Muscle layer of duodenum (tissue), 2 donors: ENCODE measurements at regions not wholly inside any gene's neighbourhood (a gene's known extent, or its start where the extent isn't known, plus 50 kb on each side); places are given as distances from the start of the nearest gene placed in this dataset.
"Not testable (repeated sequence)": the region's sequence is repeated elsewhere in the genome, so short reads cannot be mapped to it uniquely, and the experiment has no call there.

Source experiments
- H3K27ac ChIP-seq: one replicate; pipeline ENCODE4 v1.7.0; 2013; ENCODE audit warnings: mild to moderate bottlenecking, low read length
- H3K27me3 ChIP-seq: one replicate; pipeline ENCODE4 v1.7.0; 2013; ENCODE audit warnings: low read depth, mild to moderate bottlenecking, control low read depth, low read length
- H3K36me3 ChIP-seq, 2 donors: one replicate each; pipeline ENCODE4 v1.7.0; 2013; ENCODE audit warnings: low read length in 2 of 2, control low read depth in 1 of 2, mild to moderate bottlenecking in 1 of 2; ENCODE audit not compliant: insufficient read depth in 2 of 2, control insufficient read depth in 1 of 2
- H3K4me1 ChIP-seq, 2 donors: one replicate each; pipeline ENCODE4 v1.7.0; 2013; ENCODE audit warnings: low read length in 2 of 2, mild to moderate bottlenecking in 2 of 2, control low read depth in 1 of 2, moderate library complexity in 1 of 2; ENCODE audit not compliant: insufficient read depth in 2 of 2, control insufficient read depth in 1 of 2
- H3K4me3 ChIP-seq, 2 donors: one replicate each; pipeline ENCODE4 v1.7.0; 2013; ENCODE audit warnings: low read length in 2 of 2, low read depth in 1 of 2, mild to moderate bottlenecking in 1 of 2
- H3K9me3 ChIP-seq, 2 donors: one replicate each; pipeline ENCODE4 v1.7.0; 2013; ENCODE audit warnings: low read length in 2 of 2, control low read depth in 1 of 2, mild to moderate bottlenecking in 1 of 2; ENCODE audit not compliant: control insufficient read depth in 1 of 2
- donor health status: healthy.

DNA sequence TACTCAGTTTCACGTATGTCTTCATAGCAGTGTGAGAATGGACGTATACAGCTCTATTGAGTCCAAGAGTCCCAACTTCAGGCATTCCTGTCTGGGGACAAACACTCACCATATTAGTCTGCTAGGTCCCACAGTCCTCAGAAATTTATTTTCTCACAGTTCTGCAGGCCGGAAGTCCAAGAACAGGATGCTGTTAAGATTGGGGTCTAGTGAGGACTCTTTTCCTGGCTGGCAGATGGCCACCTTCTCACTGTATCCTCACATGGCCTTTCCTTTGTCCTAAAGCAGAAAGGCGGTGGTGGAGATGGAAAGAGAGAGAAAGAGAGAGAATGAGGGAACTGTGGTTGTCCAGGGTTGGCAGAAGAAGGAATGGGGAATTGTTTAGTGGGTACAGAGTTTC, 82.0 kb upstream of the PRKX start:
- H3K4me3 ChIP-seq, H3K27me3 ChIP-seq, H3K36me3 ChIP-seq, H3K27ac ChIP-seq, H3K9me3 ChIP-seq, H3K4me1 ChIP-seq: not testable (repeated sequence)

DNA sequence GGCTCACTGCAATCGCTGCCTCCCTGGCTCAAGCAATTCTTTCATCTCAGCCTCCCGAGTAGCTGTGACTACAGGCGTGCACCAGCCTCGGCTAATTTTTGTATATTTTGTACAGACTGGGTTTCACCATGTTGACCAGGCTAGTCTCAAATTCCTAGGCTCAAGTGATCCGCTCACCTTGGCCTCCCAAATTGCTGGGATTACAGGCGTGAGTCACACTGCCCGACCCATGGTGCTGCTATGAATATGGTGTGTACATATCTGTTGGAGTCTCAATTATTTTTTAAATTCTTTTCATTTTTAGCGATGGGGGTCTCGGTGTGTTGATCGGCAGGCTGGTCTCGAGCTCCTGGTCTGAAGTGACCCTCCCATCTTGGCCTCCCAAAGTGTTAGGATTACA, 78.0 kb upstream of the PRKX start:
- no peak overlapping the region for H3K4me3 ChIP-seq
- no peaks in the 10 kb centered on the region for H3K27me3 ChIP-seq
- no peaks in the 10 kb centered on the region for H3K36me3 ChIP-seq
- no peaks in the 10 kb centered on the region for H3K9me3 ChIP-seq
- H3K27ac ChIP-seq: no peak overlapping the region
- H3K4me1 ChIP-seq: no peaks in the 10 kb centered on the region

DNA sequence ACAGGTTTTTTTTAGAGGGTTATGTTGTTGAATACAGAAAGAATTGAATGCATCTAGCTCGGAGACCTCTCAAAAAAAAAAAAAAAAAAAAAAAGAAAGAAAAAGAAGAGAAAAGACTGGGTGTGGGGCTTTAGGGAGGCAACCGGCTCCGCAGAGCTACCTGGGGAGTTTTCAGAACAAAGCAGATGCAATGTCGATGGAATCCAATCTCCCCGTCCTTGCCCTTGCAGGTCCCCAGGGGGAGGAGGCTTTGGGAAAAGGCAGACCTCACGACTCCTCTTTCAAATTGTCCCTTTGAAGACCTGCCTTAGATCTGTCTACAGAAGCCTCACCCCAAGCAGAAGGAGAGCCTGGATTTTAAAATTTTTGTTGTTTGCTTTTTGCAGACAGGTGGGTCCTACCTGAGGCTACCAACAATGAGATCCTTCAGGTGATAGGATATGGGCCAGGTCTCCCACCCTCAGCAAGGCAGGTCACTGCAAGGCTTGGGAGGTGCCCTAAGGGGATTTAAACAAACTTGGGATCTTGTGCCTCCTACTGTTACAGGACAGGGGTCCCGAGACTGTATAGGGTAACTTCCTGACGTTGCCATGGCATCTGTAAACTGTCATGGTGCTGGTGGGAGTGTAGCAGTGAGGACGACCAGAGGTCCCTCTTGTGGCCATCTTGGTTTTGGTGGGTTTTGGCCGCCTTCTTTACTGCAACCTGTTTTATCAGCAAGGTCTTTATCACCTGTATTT, 75.2 kb upstream of the PRKX start:
- no peak overlapping the region for H3K27ac ChIP-seq
- H3K4me1 ChIP-seq: no peaks in the 10 kb centered on the region
- H3K4me3 ChIP-seq: no peak overlapping the region
- H3K36me3 ChIP-seq: no peaks in the 10 kb centered on the region
- no peaks in the 10 kb centered on the region for H3K9me3 ChIP-seq
- no peaks in the 10 kb centered on the region for H3K27me3 ChIP-seq

DNA sequence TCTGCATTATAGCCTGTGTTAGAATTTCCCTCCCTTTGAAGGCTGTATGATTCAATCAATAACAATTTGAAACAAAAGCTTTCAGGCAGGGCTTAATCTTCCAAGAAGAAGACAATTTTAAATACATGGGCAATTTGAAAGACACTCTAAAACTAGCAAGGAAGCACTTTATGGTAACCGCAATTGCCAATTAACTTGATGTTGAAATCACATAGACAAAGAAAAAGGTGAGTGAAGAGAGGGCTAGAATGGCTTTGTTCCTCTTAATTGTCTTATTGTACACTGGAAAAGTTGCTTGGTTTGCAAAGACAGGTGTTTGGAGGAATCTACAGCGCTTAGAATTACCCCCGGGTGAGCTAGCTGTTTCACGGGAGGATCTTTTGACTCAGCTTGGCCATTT, 74.4 kb upstream of the PRKX start:
- no peaks in the 10 kb centered on the region for H3K4me1 ChIP-seq
- H3K9me3 ChIP-seq: no peaks in the 10 kb centered on the region
- H3K27me3 ChIP-seq: no peaks in the 10 kb centered on the region
- no peak overlapping the region for H3K27ac ChIP-seq
- H3K4me3 ChIP-seq: no peak overlapping the region
- no peaks in the 10 kb centered on the region for H3K36me3 ChIP-seq

DNA sequence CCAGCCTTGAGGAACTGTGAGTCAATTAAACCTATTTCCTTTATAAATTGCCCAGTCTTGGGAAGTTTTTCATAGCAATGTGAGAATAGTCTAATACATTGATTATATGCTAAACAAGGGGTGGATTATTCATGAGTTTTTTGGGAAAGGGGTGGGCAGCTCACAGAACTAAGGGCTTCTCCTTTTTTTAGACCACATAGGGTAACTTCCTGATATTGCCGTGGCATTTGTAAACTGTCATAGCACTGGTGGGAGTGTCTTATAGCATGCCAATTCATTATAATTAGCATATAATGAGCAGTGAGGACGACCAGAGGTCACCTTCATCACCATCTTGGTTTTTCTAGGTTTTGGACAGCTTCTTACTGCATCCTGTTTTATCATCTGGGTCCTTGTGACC, 72.4 kb upstream of the PRKX start:
- H3K27ac ChIP-seq, H3K27me3 ChIP-seq, H3K9me3 ChIP-seq, H3K4me1 ChIP-seq, H3K4me3 ChIP-seq, H3K36me3 ChIP-seq: not testable (repeated sequence)

DNA sequence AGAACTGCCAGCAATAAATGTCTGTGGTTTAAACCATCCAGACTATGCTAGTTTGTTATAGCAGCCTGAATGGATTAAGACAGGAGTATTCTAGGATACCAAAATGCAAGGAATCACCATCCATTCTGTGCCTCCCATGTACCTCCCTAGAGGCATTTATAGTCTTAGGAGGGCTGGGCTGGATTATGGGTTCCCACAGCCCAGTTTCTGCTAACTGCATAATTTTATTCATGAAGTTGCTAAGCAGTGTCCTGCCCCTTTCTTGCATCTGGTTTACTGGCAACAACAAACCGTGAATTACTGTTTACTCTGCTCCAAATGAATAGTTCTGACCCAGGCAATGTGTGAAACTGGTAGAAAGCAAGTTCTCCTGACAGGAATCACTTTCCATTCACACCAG, 67.1 kb upstream of the PRKX start:
- H3K27ac ChIP-seq: no peak overlapping the region
- H3K36me3 ChIP-seq: no peaks in the 10 kb centered on the region
- H3K9me3 ChIP-seq: peaks cover 0 to 2% of the 10 kb centered on the region in 2 donors
- H3K4me1 ChIP-seq: no peaks in the 10 kb centered on the region
- no peak overlapping the region for H3K4me3 ChIP-seq
- no peaks in the 10 kb centered on the region for H3K27me3 ChIP-seq

DNA sequence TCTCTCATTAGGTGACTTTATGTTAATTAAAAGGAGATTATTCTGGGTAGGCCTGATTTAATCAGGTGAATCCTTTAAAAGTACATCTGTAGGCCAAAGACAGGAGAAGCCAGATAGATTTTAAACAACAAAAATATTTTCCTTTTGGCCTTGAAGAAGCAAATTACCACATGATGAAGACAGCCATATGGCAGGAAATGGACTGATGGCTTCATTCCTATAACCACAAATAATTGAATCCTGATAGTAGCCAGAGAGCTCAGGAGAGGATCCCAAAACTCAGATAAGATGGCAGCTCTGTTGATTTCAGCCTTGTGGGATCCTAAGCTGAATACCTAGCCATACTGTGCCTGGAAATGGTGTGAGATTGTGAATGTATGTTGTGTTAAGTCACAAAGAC, 66.1 kb upstream of the PRKX start:
- no peaks in the 10 kb centered on the region for H3K27me3 ChIP-seq
- H3K27ac ChIP-seq: no peak overlapping the region
- H3K36me3 ChIP-seq: no peaks in the 10 kb centered on the region
- no peak overlapping the region for H3K4me3 ChIP-seq
- no peaks in the 10 kb centered on the region for H3K4me1 ChIP-seq
- peaks cover 0 to 2% of the 10 kb centered on the region in 2 donors for H3K9me3 ChIP-seq

DNA sequence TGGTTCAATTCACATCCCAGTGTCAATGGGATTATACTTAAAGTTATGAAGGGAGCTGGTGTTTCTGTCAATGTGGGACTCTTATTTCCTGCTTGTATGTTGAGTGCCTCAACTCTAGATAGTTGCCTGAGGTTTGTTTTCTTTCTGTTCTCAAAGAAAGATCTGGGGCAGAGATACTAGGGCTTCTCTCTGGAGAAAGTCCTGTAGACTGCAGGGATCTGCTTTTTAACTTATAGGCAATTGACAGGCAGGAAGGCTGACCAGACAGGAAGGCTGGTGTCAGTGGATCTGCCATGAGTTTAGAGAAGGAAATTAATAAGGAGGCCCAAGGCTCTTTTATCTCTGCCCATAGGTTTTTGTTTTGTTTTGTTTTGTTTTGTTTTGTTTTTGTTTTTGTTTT, 64.0 kb upstream of the PRKX start:
- Histone ChIP-seq H3K9me3 (peaks cover 0 to under 1% of the 10 kb centered on the region in 2 donors), H3K36me3 (no peaks in the 10 kb centered on the region), H3K4me3 (no peak overlapping the region), H3K27ac (no peak overlapping the region), H3K27me3 (no peaks in the 10 kb centered on the region), H3K4me1 (no peaks in the 10 kb centered on the region)

DNA sequence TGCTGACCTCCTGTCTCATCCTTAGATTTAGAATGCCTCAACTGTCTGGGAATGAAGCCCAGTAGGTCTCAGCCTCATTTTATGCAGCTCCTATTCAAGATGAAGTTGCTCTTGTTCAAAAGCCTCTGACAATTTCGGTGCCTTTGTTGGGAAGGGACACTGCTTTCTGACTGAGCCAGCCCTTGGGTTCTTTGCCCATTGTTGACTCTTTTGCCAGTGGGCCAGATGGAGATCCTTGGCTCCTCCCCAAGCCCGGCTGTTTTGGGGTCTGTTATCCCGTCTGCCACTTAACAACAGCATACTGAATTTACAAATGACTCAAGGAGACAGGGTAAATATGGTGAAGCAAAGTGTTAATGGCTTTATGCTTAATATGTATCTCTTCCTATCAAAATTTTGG, 58.3 kb upstream of the PRKX start:
- Histone ChIP-seq H3K9me3 (no peaks in the 10 kb centered on the region), H3K27me3 (no peaks in the 10 kb centered on the region), H3K36me3 (no peaks in the 10 kb centered on the region), H3K4me3 (no peak overlapping the region), H3K27ac (no peak overlapping the region), H3K4me1 (no peaks in the 10 kb centered on the region)

DNA sequence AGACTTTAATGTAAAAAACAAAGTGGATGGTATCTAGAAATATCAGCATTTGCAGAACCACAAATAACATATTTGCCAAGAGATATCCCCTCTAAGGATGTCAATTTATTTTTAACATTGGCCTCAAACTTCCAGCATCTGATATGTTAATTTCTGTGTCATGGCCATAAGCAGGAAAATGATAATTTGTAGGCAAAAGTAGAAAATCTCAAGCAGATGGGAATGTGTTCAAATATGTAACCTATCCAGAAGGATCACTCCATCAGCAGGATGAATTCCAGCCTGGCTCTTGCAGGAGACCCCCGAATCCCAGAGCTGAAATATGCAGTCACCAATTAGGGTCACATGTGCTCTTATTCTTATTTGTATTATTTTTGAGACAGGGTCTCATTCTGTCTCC, 55.4 kb upstream of the PRKX start:
- Histone ChIP-seq H3K4me3 (no peak overlapping the region), H3K36me3 (no peaks in the 10 kb centered on the region), H3K9me3 (no peaks in the 10 kb centered on the region), H3K27me3 (no peaks in the 10 kb centered on the region), H3K27ac (no peak overlapping the region), H3K4me1 (no peaks in the 10 kb centered on the region)
